SK-N-SH treated with all-trans-retinoic acid at 6 μM for 48 hours (cell line): ENCODE measurements at regions not wholly inside any gene's neighbourhood (a gene's known extent, or its start where the extent isn't known, plus 50 kb on each side); places are given as distances from the start of the nearest gene placed in this dataset.

ENCODE experiments used
- ATAC-seq: fragments of 200-7000 bp; cut with Tn5 transposase; 3 replicates; pipeline ENCODE4 v1.9.1; 2020; ENCODE audit warnings: mild to moderate bottlenecking, moderate library complexity
- ARNTL ChIP-seq: fragments of 450-650 bp; formaldehyde crosslinking; IDR thresholded peaks from 2 replicates; pipeline ENCODE4 v1.5.0; 2020; ENCODE audit warnings: low read depth, mild to moderate bottlenecking, moderate library complexity, borderline replicate concordance
- BACH2 ChIP-seq: fragments of 250-450 bp; sonication (Bioruptor Pico); IDR thresholded peaks from 2 replicates; pipeline ENCODE4 v1.9.0; 2021; ENCODE audit warnings: mild to moderate bottlenecking, borderline replicate concordance
- CSDC2 ChIP-seq: fragments of 250-450 bp; sonication (Bioruptor Pico); IDR thresholded peaks from 2 replicates; pipeline ENCODE4 v1.5.0; 2020; ENCODE audit warnings: mild to moderate bottlenecking, moderate library complexity
- CSRNP3 ChIP-seq: fragments of 250-450 bp; sonication (Bioruptor Pico); IDR thresholded peaks from 2 replicates; pipeline ENCODE4 v1.5.1; 2021; ENCODE audit warnings: mild to moderate bottlenecking, moderate library complexity
- ESRRG ChIP-seq: fragments of 250-450 bp; sonication (Bioruptor Pico); IDR thresholded peaks from 2 replicates; pipeline ENCODE4 v1.6.1; 2021; ENCODE audit warnings: mild to moderate bottlenecking
- GLIS3 ChIP-seq: fragments of 250-450 bp; sonication (Bioruptor Pico); IDR thresholded peaks from 2 replicates; pipeline ENCODE4 v1.5.0; 2020; ENCODE audit warnings: mild to moderate bottlenecking, moderate library complexity
- ISL1 ChIP-seq: fragments of 250-450 bp; sonication (Bioruptor Pico); IDR thresholded peaks from 2 replicates; pipeline ENCODE4 v2.1.2; 2022; ENCODE audit warnings: mild to moderate bottlenecking, moderate library complexity
- OSR1 ChIP-seq: fragments of 250-450 bp; sonication (Bioruptor Pico); IDR thresholded peaks from 2 replicates; pipeline ENCODE4 v1.8.0; 2022; ENCODE audit warnings: moderate library complexity, mild to moderate bottlenecking, inconsistent platforms
- RARB ChIP-seq: fragments of 250-450 bp; sonication (Bioruptor Pico); IDR thresholded peaks from 2 replicates; pipeline ENCODE4 v1.8.0; 2021; ENCODE audit warnings: mild to moderate bottlenecking, moderate library complexity
- SNAI2 ChIP-seq: fragments of 250-450 bp; sonication (Bioruptor Pico); IDR thresholded peaks from 2 replicates; pipeline ENCODE4 v1.5.0; 2020; ENCODE audit warnings: mild to moderate bottlenecking, moderate library complexity
- TCF4 ChIP-seq: fragments of 250-450 bp; sonication (Bioruptor Pico); IDR thresholded peaks from 2 replicates; pipeline ENCODE4 v1.8.0; 2021; ENCODE audit warnings: mild to moderate bottlenecking, moderate library complexity, borderline replicate concordance
- TOX ChIP-seq: fragments of 250-450 bp; sonication (Bioruptor Pico); IDR thresholded peaks from 2 replicates; pipeline ENCODE4 v1.8.0; 2021; ENCODE audit warnings: mild to moderate bottlenecking, moderate library complexity, borderline replicate concordance
- ZC3H10 ChIP-seq: fragments of 250-450 bp; sonication (Bioruptor Pico); IDR thresholded peaks from 2 replicates; pipeline ENCODE4 v1.5.1; 2021; ENCODE audit warnings: mild to moderate bottlenecking, moderate library complexity
- ZFP30 ChIP-seq: fragments of 450-650 bp; formaldehyde crosslinking; IDR thresholded peaks from 2 replicates; pipeline ENCODE4 v1.5.0; 2022; ENCODE audit warnings: mild to moderate bottlenecking, moderate library complexity
- ZNF565 ChIP-seq: fragments of 450-650 bp; formaldehyde crosslinking; conservative IDR thresholded peaks from 2 replicates; pipeline ENCODE4 v1.5.0; 2020; ENCODE audit warnings: low read depth, mild to moderate bottlenecking, moderate library complexity
- ZNF70 ChIP-seq: fragments of 450-650 bp; formaldehyde crosslinking; IDR thresholded peaks from 2 replicates; pipeline ENCODE4 v1.5.0; 2020; ENCODE audit warnings: mild to moderate bottlenecking, moderate library complexity
- ZNF8 ChIP-seq: fragments of 450-650 bp; formaldehyde crosslinking; IDR thresholded peaks from 2 replicates; pipeline ENCODE4 v1.5.0; 2020; ENCODE audit warnings: mild to moderate bottlenecking, moderate library complexity
- TF ChIP-seq, protein P1 (sequence below): fragments of 250-450 bp; sonication (Bioruptor Pico); IDR thresholded peaks from 2 replicates; pipeline ENCODE4 v1.8.0; 2021; ENCODE audit warnings: low read depth, mild to moderate bottlenecking, moderate library complexity, borderline replicate concordance
- TF ChIP-seq, protein P2 (sequence below): fragments of 250-450 bp; sonication (Bioruptor Pico); IDR thresholded peaks from 2 replicates; pipeline ENCODE4 v1.5.0; 2020; ENCODE audit warnings: mild to moderate bottlenecking, moderate library complexity
- TF ChIP-seq, protein P3 (sequence below): fragments of 250-450 bp; sonication (Bioruptor Pico); IDR thresholded peaks from 2 replicates; pipeline ENCODE4 v1.5.1; 2020; ENCODE audit warnings: low read depth, mild to moderate bottlenecking, moderate library complexity
- TF ChIP-seq, protein P4 (sequence below): fragments of 250-450 bp; sonication (Bioruptor Pico); IDR thresholded peaks from 2 replicates; pipeline ENCODE4 v1.8.0; 2020; ENCODE audit warnings: mild to moderate bottlenecking, moderate library complexity, borderline replicate concordance

DNA sequence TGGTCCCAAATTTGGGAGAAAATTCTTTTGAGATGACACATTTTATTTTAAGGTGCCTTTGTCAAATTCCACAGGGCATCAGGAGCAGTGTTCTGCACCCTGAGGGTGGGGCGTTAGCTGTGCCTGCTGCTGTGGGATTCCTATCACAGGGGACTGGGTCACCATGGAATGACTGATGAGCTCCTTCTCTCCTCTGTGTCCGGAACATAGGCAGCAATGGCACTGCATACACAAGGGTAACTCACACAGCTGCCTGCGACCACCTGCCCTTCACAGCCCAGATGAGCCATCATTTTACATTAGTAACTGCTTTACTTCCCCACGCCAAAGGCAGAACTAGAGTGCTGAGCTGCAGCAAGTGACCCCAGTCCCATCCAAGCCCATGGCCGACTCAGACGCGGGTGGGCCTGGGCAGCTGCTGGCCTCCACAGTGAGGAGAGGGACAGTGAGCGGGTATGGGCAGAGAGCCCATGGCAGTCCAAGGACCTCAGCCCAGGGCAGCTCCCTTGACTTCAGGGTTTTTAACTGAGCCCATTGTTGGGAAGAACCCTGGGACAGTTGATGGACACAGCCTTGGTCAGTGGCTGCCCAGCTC, 93.7 kb downstream of the GADD45G start:
- no peak for TF ChIP-seq ZC3H10 (CRISPR knock-in tag)
- TF ChIP-seq ZNF8 (CRISPR knock-in tag), result no peak
- no peak for TF ChIP-seq GLIS3 (CRISPR knock-in tag)
- no peak for TF ChIP-seq OSR1 (CRISPR knock-in tag)
- no peak for TF ChIP-seq ESRRG (CRISPR knock-in tag)
- TF ChIP-seq, protein P1, sequence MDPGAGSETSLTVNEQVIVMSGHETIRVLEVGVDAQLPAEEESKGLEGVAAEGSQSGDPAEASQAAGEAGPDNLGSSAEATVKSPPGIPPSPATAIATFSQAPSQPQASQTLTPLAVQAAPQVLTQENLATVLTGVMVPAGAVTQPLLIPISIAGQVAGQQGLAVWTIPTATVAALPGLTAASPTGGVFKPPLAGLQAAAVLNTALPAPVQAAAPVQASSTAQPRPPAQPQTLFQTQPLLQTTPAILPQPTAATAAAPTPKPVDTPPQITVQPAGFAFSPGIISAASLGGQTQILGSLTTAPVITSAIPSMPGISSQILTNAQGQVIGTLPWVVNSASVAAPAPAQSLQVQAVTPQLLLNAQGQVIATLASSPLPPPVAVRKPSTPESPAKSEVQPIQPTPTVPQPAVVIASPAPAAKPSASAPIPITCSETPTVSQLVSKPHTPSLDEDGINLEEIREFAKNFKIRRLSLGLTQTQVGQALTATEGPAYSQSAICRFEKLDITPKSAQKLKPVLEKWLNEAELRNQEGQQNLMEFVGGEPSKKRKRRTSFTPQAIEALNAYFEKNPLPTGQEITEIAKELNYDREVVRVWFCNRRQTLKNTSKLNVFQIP, result no peak
- TF ChIP-seq, protein P2, sequence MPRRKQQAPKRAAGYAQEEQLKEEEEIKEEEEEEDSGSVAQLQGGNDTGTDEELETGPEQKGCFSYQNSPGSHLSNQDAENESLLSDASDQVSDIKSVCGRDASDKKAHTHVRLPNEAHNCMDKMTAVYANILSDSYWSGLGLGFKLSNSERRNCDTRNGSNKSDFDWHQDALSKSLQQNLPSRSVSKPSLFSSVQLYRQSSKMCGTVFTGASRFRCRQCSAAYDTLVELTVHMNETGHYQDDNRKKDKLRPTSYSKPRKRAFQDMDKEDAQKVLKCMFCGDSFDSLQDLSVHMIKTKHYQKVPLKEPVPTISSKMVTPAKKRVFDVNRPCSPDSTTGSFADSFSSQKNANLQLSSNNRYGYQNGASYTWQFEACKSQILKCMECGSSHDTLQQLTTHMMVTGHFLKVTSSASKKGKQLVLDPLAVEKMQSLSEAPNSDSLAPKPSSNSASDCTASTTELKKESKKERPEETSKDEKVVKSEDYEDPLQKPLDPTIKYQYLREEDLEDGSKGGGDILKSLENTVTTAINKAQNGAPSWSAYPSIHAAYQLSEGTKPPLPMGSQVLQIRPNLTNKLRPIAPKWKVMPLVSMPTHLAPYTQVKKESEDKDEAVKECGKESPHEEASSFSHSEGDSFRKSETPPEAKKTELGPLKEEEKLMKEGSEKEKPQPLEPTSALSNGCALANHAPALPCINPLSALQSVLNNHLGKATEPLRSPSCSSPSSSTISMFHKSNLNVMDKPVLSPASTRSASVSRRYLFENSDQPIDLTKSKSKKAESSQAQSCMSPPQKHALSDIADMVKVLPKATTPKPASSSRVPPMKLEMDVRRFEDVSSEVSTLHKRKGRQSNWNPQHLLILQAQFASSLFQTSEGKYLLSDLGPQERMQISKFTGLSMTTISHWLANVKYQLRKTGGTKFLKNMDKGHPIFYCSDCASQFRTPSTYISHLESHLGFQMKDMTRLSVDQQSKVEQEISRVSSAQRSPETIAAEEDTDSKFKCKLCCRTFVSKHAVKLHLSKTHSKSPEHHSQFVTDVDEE (CRISPR knock-in tag), result no peak
- TF ChIP-seq BACH2, result no peak
- no peak for TF ChIP-seq RARB (CRISPR knock-in tag)
- TF ChIP-seq SNAI2 (CRISPR knock-in tag), result no peak
- TF ChIP-seq, protein P3, sequence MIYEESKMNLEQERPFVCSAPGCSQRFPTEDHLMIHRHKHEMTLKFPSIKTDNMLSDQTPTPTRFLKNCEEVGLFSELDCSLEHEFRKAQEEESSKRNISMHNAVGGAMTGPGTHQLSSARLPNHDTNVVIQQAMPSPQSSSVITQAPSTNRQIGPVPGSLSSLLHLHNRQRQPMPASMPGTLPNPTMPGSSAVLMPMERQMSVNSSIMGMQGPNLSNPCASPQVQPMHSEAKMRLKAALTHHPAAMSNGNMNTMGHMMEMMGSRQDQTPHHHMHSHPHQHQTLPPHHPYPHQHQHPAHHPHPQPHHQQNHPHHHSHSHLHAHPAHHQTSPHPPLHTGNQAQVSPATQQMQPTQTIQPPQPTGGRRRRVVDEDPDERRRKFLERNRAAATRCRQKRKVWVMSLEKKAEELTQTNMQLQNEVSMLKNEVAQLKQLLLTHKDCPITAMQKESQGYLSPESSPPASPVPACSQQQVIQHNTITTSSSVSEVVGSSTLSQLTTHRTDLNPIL (CRISPR knock-in tag), result no peak
- TF ChIP-seq CSRNP3, result no peak
- TF ChIP-seq ZNF70, result no peak
- no peak for TF ChIP-seq TCF4 (CRISPR knock-in tag)
- ATAC-seq, result no peak

- no peak for ATAC-seq
- TF ChIP-seq CSRNP3, result no peak
- TF ChIP-seq ISL1 (CRISPR knock-in tag), result no peak
- TF ChIP-seq, protein P4, sequence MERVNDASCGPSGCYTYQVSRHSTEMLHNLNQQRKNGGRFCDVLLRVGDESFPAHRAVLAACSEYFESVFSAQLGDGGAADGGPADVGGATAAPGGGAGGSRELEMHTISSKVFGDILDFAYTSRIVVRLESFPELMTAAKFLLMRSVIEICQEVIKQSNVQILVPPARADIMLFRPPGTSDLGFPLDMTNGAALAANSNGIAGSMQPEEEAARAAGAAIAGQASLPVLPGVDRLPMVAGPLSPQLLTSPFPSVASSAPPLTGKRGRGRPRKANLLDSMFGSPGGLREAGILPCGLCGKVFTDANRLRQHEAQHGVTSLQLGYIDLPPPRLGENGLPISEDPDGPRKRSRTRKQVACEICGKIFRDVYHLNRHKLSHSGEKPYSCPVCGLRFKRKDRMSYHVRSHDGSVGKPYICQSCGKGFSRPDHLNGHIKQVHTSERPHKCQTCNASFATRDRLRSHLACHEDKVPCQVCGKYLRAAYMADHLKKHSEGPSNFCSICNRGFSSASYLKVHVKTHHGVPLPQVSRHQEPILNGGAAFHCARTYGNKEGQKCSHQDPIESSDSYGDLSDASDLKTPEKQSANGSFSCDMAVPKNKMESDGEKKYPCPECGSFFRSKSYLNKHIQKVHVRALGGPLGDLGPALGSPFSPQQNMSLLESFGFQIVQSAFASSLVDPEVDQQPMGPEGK (CRISPR knock-in tag), result no peak
- TF ChIP-seq ZNF8 (CRISPR knock-in tag), result no peak
- no peak for TF ChIP-seq ZNF70
- TF ChIP-seq OSR1 (CRISPR knock-in tag), result no peak
- TF ChIP-seq, protein P1, result no peak
- TF ChIP-seq CSDC2 (CRISPR knock-in tag), result no peak
- TF ChIP-seq ZNF565 (CRISPR knock-in tag), result no peak
- TF ChIP-seq, protein P3 (CRISPR knock-in tag), result no peak
- TF ChIP-seq SNAI2 (CRISPR knock-in tag), result no peak
- no peak for TF ChIP-seq RARB (CRISPR knock-in tag)
- no peak for TF ChIP-seq GLIS3 (CRISPR knock-in tag)
- TF ChIP-seq ESRRG (CRISPR knock-in tag), result no peak
- TF ChIP-seq, protein P2 (CRISPR knock-in tag), result no peak
- no peak for TF ChIP-seq ARNTL
- no peak for TF ChIP-seq TCF4 (CRISPR knock-in tag)
- TF ChIP-seq ZFP30 (CRISPR knock-in tag), result no peak
- no peak for TF ChIP-seq TOX (CRISPR knock-in tag)
Measured at GRCh38 chr9:89699646-89700045, 94.8 kb downstream of the GADD45G start.
